ENCODE measurements at regions not wholly inside any gene's neighbourhood (a gene's known extent, or its start where the extent isn't known, plus 50 kb on each side); places are given as distances from the start of the nearest gene placed in this dataset.

DNA sequence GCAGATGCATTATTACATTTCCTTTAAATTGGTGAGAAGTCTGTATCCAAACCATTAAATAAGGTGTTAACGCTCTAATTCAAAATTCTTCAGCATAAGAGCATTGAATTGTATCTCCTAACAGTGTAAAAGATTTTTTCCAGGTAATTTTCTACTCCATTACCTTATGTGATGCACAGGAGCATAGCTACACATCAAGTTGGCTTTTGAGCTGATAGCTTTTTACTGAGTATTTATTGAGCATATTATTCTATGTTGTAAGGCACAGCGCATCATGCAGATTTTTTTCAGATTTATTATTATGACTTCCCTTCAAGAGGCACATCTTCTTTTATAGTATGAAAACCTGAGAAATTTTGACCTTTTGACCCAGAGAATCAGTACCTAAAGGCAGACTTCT lies 270.7 kb upstream of the MIR17HG start:
- ChIA-PET RAD21 (ENCODE audit: low non-redundant PET in 1 of 2, low total read pairs in 2 of 2, uncharacterized antibody in 2 of 2, unreplicated experiment in 2 of 2) (interaction anchor here in 1 of 2 experiments (1.3 kb wide), 1 partner anchor 171 kb away, joined by 3 read pairs; no protein-coding TSS in a partner anchor), POLR2A (no interaction called here), CTCF (no interaction called here)
- no peak overlapping the region for H3K4me3 ChIP-seq (replicated peaks in 1 of 2; ENCODE audit: low read depth in 1 of 2, low read length in 2 of 2)
- DNase-seq (ENCODE audit: low read depth, low spot score) (no peak), ATAC-seq (no peak)
- intact Hi-C loops (cut with micrococcal nuclease): no loop called here
- no peak overlapping the region for H3K9ac ChIP-seq (ENCODE audit: low read length)
- no peak overlapping the region for H2AFZ ChIP-seq (ENCODE audit: low read depth, low read length, poor library complexity, severe bottlenecking)
- no peak overlapping the region for H3K4me2 ChIP-seq (ENCODE audit: low read length)
- no peaks in the 10 kb centered on the region for H3K9me3 ChIP-seq (ENCODE audit: control insufficient read depth in 1 of 2, insufficient read depth in 1 of 2, low read depth in 1 of 2, low read length in 2 of 2)
- no peaks in the 10 kb centered on the region for H3K9me2 ChIP-seq (ENCODE audit: insufficient read depth)
- no peaks in the 10 kb centered on the region for H3K4me1 ChIP-seq (ENCODE audit: control insufficient read depth in 1 of 2, insufficient read depth in 2 of 2, low read length in 2 of 2)
- no TSS peak for BruUV-seq (replicated peaks)
- no peaks in the 10 kb centered on the region; the same call in 1 of the 2 replicates for H4K20me1 ChIP-seq (ENCODE audit: insufficient read depth)
- H3K36me3 ChIP-seq (ENCODE audit: control insufficient read depth in 1 of 2, insufficient read depth in 2 of 2, low read length in 2 of 2): no peaks in the 10 kb centered on the region
- H3K79me2 ChIP-seq (ENCODE audit: insufficient read depth, low read length): no peaks in the 10 kb centered on the region
- TF ChIP-seq SRF (IDR thresholded peaks at IDR 0.05; ENCODE audit: low read depth): no peak
- TF ChIP-seq, protein P1, sequence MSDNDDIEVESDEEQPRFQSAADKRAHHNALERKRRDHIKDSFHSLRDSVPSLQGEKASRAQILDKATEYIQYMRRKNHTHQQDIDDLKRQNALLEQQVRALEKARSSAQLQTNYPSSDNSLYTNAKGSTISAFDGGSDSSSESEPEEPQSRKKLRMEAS (IDR thresholded peaks at IDR 0.05): no peak
- TF ChIP-seq, protein P2, sequence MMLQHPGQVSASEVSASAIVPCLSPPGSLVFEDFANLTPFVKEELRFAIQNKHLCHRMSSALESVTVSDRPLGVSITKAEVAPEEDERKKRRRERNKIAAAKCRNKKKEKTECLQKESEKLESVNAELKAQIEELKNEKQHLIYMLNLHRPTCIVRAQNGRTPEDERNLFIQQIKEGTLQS (IDR thresholded peaks at IDR 0.05): no peak
- TF ChIP-seq EZH2phosphoT487 (IDR thresholded peaks at IDR 0.05; ENCODE audit: borderline replicate concordance): no peak
- no peak for TF ChIP-seq EZH2 (IDR thresholded peaks at IDR 0.05)
- no peak for TF ChIP-seq SIN3A (IDR thresholded peaks at IDR 0.05; ENCODE audit: low read depth)
- TF ChIP-seq SP1 (IDR thresholded peaks at IDR 0.05; ENCODE audit: low read depth): no peak
- TF ChIP-seq ZFX (IDR thresholded peaks at IDR 0.05): no peak
- no peak for TF ChIP-seq CBX3 (IDR thresholded peaks at IDR 0.05; ENCODE audit: low read depth)
- no peak overlapping the region for H3K27ac ChIP-seq (ENCODE audit: low read depth, low read length)
- H3K27me3 ChIP-seq (ENCODE audit: insufficient read depth, low read length): no peaks in the 10 kb centered on the region

DNA sequence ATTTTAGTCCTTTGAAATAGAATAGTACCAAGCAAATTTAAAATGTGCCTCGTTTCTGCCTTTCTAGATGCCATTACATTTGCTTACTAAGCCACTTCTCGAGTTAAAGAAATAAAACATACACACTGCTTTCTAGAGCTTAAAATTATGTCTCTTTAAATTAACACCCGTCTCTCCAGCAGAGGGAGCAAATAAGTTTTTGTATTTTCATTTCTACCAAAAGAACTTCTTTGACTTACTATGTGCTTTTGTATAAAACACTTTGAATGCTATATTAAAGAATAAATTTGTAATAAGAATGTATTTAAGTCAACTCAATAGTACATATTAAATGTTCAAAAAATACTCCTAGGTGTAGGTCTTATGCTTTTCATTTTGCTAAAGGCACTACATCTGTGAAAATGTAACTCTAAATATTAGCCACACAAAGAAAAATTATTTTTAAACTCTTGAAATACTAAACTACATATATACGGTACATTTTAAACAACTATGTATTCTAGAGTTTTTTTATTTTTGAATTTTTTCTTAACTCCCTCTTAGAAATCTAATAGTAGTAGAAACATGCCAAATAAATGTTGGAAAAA lies 269.3 kb upstream of the MIR17HG start:
- Histone ChIP-seq H3K4me3 (replicated peaks in 1 of 2; ENCODE audit: low read depth in 1 of 2, low read length in 2 of 2) (no peak overlapping the region), H3K9ac (ENCODE audit: low read length) (no peak overlapping the region), H3K9me3 (ENCODE audit: control insufficient read depth in 1 of 2, insufficient read depth in 1 of 2, low read depth in 1 of 2, low read length in 2 of 2) (no peaks in the 10 kb centered on the region), H3K4me1 (ENCODE audit: control insufficient read depth in 1 of 2, insufficient read depth in 2 of 2, low read length in 2 of 2) (no peaks in the 10 kb centered on the region), H3K36me3 (ENCODE audit: control insufficient read depth in 1 of 2, insufficient read depth in 2 of 2, low read length in 2 of 2) (no peaks in the 10 kb centered on the region), H3K79me2 (ENCODE audit: insufficient read depth, low read length) (no peaks in the 10 kb centered on the region), H4K20me1 (ENCODE audit: insufficient read depth) (no peaks in the 10 kb centered on the region; the same call in 1 of the 2 replicates), H3K27ac (ENCODE audit: low read depth, low read length) (no peak overlapping the region), H3K27me3 (ENCODE audit: insufficient read depth, low read length) (no peaks in the 10 kb centered on the region), H3K9me2 (ENCODE audit: insufficient read depth) (no peaks in the 10 kb centered on the region), H2AFZ (ENCODE audit: low read depth, low read length, poor library complexity, severe bottlenecking) (no peak overlapping the region), H3K4me2 (ENCODE audit: low read length) (no peak overlapping the region)
- ATAC-seq (no peak), DNase-seq (ENCODE audit: low read depth, low spot score) (no peak)
- RAD21 ChIA-PET (ENCODE audit: low non-redundant PET in 1 of 2, low total read pairs in 2 of 2, uncharacterized antibody in 2 of 2, unreplicated experiment in 2 of 2): interaction anchor here in 1 of 2 experiments (1.3 kb wide), 1 partner anchor 170 kb away, joined by 3 read pairs; no protein-coding TSS in a partner anchor
- intact Hi-C loops (cut with micrococcal nuclease): no loop called here
- POLR2A ChIA-PET: no interaction called here
- BruUV-seq (replicated peaks): no TSS peak
- no peak for TF ChIP-seq CEBPB (IDR thresholded peaks at IDR 0.05; ENCODE audit: low read depth)
- peak in 2 of 3 experiments; percentile 22 to 55; a peak in 3 of 6 replicates for TF ChIP-seq CTCF (IDR thresholded peaks at IDR 0.05 in 2 of 3, conservative IDR thresholded peaks at IDR 0.05 in 1 of 3; ENCODE audit: borderline replicate concordance in 1 of 3, insufficient read depth in 1 of 3, low read depth in 2 of 3, low read length in 2 of 3)
- TF ChIP-seq, protein P2 (IDR thresholded peaks at IDR 0.05): no peak
- TF ChIP-seq RAD21 (IDR thresholded peaks at IDR 0.05; ENCODE audit: low read depth): no peak
- TF ChIP-seq YY1 (IDR thresholded peaks at IDR 0.05; ENCODE audit: extremely low read depth, insufficient replicate concordance, low read depth, low read length): no peak
- CTCF ChIA-PET: interaction anchor here (0.6 to 2.4 kb wide), 10 partner anchors 9 to 169 kb away, joined by 3 to 33 read pairs (median 4); no protein-coding TSS in a partner anchor

All from HCT116 (cell line).